ENCODE measurements at regions not wholly inside any gene's neighbourhood (a gene's known extent, or its start where the extent isn't known, plus 50 kb on each side); places are given as distances from the start of the nearest gene placed in this dataset.
"Not testable (repeated sequence)": the region's sequence is repeated elsewhere in the genome, so short reads cannot be mapped to it uniquely, and the experiment has no call there.

DNA sequence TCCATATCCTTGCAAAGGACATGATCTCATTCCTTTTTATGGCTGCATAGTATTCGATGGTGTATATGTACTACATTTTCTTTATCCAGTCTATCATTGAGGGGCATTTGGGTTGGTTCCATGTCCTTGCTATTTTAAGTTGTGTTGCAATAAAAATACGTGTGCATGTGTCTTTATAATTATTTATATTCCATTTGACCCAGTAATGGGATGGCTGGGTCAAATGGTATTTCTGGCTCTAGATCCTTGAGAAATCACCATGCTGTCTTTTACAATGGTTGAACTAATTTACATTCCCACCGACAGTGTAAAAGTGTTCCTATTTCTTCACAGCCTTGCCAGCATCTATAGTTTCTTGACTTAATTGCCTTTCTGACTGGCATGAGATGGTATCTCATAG lies 972.6 kb upstream of the KCND2 start:
- not testable (repeated sequence) for DNase-seq

DNA sequence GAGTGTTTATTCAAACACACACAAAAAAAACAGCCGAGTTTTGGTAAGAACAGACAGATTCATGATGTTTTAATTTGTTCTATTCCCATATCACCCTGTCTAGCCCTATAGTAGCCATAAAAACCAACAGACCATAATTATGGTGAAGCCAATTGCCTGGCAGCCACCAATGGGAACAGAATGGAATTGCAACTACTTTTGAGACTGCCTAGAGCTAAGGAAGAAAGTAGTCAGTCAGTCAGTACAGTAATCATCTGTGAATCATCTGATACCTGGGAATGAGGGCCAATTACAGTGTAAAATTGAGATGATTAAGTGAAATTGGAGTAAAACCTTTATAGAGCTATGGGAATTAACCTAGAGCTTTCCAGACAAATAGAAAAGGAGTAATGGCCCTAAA lies 952.7 kb upstream of the KCND2 start:
- DNase-seq = no peak

DNA sequence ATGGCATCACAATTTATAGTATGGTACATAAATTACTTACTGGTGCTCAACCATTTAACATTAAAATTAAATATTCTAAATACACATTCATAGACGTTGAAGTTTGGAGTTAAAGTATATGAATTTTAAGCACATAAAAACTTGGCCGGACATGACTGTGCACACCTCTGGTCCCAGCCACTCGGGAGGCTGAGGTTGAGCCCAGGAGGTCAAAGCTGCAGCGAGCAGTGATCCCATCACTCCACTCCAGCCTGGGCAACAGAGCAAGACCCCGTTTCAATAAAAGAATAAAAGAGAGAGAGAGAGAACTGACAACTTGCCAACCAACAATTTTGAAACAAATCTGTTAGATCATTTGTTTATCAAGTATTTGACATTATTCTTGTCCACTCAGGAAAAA lies 943.3 kb upstream of the KCND2 start:
- no peak for DNase-seq

DNA sequence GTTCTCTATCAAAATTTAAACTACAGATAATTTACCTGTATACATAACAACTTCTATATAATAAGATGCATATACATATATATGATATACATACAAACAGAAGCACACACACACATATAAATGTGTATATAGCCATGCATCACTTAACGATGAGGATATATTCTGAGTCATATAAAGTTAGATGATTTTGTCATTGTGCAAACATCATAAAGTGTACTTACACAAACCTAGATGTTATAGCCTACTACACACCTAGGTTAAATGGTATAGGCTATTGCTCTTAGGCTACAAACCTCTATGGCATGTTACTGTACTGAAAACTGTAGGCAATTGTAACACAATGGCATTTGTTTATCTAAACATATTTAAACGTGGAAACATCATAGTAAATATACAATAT lies 937.6 kb upstream of the KCND2 start:
- DNase-seq = no peak

DNA sequence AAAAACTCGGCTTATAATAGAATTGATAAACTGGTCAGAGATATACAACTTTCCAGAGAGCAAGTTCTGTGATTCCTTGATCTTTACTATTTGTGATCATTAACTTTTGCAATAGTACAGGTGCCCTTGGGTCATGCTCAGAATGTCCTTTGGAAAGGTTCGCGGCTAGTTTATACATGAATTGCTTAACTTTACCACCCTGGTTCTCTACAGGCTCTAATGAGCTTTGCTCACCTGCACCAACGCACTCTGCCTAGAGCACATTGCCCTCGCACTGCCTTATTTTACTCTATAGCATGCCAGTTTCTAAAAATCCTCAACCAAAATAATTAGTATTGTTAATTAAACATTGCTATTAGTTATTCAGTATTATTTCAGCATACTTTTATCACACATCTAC lies 931.2 kb upstream of the KCND2 start:
- DNase-seq = no peak

DNA sequence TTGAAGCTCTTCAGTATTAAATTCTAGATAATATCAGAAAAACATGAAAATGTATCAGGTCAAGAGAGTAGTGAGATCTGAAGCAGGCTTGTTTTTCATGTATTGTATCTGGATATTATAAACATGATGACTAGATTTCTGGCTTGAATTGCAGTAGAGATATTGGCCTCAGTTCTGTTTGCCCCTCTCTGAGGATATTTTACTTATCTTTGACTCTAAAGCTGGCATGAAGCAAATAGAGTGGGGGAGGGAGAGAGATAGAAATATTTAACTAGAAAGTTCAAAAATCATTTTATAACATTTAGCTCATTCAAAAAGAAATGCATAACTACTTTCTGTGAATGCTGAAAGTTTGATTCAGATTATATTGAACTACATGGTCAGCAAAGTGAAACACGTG lies 929.7 kb upstream of the KCND2 start:
- no peak for DNase-seq

DNA sequence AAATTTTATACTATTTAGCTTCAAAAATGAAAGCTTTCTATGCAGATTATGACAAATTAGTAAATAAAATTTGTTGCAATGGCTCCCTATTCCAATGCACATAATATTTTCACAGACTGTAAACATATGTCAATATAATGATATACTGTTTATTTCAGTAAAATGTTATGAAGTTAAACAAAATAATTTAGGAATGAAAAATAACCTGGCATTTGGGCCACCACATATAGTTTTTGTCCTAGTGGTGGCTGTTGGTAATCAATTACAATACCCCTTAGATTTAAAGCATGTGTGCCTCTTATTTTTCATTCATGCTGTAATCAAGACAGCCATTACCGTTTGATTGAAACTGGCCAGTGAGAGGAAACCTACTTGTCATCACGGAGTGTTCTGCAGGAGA lies 928.5 kb upstream of the KCND2 start:
- DNase-seq = no peak

DNA sequence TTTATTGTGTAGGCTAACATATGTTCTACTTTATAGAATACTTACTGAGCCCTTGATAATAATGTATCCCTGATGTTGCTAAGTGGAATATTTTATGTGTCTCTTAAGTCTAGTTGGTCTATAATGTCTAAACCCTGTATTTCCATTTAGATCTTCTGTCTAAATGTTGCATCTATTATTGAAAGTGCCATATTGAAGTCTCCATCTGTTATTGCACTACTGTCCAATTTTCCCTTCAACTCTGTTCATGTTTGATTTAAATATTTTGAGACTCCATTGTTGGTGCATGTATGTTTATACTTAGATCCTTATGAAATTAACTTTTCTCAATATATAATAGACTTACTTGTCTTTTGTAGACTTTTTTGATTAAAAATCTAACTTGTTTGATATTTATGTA lies 924.5 kb upstream of the KCND2 start:
- no peak for DNase-seq

DNA sequence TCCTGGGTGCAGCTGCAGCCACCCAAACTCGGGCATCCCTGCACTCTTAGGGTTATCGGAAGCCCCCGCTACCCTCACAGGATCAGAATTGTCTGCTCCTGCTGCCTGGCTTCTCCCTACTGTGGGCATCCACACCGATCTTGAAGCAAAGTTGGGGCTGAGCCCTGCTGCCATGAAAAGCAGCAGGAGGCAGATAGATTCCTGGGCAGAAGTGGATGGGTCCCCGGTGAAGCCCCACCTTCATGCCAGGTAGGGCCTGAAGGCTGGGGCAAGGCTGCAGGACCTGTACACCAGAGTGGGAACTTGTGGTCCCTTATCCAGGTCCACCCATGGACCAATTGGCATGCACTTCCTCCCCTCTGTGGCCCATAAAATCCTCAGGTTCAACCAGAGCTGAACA lies 922.6 kb upstream of the KCND2 start:
- no peak for DNase-seq

DNA sequence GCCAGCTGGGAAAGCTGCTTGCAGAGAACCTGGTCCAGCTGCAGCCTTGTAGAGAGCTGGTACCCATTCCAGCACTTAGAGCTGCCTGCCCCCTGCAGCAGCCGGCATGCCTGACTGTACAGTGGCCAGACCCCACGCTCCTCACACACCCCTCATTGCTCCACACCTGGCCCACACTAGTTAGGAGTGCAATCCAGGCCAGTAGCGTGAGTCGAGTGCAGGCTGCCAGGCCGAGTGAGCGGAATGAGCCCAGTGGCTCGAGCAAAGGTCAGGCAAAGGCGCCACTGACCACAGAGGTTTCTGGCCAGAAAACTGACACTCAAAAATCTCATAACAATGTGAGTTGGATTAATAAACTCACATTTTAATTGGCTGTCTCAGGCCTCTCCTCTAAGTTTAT lies 921.7 kb upstream of the KCND2 start:
- DNase-seq = no peak

DNA sequence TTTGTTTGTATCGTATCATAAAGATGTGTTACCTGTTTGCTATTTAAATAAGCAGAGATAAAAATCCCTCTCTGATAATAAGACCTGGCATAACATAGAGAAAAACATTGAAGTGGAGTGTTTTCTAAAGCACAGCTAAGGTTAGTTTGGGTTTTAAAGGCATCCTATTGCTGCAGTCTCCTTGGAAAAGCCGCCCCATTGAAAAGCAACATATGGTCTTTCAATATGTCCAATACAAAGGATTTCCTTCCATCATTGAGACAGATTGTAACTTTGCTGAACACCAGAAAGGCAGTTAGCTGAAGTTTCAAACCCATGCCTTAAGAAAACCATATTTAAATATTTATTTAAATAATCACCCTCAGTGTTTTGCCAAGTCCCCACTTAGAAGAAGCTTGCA lies 898.5 kb upstream of the KCND2 start:
- DNase-seq = no peak

DNA sequence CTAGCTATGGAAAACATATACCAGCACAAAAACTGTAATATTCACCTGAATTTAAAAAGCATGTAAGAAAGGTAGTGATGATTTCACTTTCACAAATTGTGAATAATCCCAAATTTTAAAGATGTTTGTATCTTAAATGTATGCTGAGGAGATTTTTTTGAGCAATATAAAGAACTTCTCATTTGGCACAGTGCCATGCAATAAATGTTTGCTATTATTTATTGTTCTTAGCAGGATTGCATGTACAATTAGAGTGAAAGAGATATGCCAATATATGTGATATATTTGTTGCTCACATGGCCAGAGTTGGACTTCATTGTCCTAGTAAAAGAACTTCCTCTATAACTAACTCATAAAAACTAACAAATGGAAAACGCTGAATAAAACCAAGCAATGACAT lies 895.1 kb upstream of the KCND2 start:
- DNase-seq = no peak

DNA sequence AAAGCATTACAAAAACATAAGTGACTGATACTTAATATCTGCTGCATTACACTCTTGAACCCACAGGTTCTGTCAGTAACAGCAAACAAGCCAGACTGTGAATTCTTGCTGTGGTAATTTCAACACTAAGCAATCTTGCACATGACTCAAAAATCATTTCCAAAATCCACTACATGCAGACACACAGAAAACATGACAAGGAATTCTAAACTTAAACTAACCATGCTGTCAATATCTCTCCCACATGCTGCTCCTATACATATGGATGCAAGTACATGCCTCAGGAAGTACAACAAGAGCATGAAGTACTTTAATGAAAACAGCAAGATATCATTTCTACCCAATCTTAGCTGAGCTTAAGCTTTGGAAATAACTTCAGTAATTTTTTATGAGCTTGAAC lies 890.2 kb upstream of the KCND2 start:
- no peak for DNase-seq

DNA sequence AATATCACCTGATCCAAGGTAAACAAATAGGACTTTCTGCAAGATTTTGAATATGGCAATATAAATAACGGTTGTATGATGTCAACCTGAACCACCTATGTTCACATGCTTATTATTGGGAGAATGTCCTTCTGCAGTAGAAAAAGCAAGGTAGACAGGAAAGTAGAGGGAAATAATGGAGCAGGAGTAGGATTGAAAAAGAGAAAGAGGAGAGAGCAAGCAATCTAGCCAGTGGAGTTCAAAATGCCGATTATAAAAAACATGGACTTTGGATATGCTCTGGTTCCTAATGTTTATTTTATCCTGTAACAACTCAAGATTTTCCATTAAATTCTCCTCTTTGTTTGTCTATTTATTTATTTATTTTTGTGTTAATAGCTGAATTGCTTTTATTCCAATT lies 878.0 kb upstream of the KCND2 start:
- DNase-seq = no peak

DNA sequence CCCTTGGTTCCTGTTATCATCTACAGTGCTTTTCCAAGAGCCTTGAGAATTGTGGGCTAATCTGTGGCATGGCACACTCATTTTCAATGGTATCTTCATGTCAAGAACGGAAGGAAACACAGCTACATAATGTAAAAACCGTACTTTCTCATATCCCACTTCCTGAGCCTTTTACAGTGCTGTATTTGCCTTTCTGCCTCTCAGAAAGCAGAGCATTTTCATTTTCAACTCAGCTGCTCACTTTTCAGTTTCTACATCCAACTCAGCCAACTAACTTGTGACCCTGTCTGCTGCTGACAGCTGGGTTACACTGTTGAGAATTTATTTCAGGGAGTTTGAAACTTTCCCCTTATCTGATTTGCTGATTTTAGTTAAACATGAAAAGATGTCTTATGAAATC lies 875.8 kb upstream of the KCND2 start:
- DNase-seq = no peak

DNA sequence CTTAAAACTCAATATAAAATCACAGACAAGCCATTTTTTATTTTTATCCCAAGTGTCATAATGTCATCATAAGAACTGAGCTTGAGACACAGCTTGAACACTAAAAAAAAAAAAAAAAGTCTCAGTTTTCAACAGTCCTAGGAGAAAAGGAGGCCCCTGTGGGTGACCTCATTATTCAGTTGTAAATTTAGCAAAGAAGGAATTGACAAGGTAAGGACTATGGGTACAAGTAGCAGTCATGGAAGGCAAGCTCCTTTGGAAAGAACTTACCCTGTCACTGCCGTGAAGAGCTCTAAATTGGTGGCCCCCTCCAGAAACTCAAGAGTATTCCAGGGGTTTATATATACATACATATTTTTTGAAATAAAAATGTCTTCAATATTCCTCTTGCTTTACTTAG lies 864.4 kb upstream of the KCND2 start:
- no peak for DNase-seq

DNA sequence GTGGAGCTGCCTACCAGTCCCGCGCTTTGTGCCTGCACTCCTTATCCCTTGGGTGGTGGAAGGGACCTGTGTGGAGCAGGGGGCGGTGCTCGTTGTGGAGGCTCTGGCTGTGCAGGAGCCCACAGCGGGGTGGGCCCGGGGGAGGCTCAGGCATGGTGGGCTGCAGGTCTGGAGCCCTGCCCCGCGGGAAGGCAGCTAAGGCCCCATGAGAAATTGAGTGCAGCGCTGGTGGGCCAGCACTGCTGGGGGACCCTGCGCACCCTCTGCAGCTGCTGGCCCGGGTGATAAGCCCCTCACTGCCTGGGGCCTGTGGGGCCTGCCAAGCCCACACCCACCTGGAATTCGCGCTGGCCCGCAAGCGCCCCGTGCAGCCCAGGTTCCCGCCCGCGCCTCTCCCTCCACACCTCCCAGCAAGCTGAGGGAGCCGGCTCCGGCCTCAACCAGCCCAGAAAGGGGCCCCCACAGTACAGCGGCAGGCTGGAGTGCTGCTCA lies 859.6 kb upstream of the KCND2 start:
- DNase-seq = no peak

DNA sequence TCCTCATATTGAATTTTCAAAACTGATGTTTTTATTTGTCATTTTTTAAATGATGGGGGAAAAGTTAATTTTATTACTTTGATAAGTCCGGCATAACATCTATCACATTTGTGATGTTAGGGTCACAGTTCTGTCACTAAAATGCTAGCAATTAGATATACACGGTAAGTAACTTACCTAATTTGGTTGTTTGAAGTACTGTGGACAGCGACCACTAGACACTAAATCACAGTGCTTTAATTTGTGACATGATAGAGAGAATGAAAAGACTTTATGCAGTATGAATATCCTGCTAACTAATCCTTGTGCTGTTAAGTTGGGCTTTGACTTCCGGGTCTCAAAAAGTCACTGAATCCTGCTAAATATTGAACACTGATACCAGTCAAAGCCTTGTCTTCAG lies 857.3 kb upstream of the KCND2 start:
- DNase-seq = no peak

DNA sequence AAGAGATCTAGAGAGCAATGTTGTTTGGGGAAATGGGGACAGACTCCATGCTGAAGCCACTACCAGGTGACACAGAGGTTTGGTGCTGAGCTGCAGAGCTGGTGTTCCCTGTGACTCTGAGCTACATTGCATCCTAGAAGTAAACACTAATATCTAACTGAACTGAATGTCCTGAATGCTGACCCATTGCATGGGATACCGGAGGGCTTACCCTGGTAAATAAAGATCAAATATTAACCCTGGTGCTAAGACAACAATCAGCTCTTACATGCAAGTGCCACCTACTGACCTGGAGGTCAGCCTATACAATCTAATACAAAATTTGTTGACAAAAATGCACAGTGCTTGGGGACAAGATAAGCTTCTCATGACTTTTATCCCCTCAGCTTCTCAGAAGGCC lies 851.3 kb upstream of the KCND2 start:
- no peak for DNase-seq

DNA sequence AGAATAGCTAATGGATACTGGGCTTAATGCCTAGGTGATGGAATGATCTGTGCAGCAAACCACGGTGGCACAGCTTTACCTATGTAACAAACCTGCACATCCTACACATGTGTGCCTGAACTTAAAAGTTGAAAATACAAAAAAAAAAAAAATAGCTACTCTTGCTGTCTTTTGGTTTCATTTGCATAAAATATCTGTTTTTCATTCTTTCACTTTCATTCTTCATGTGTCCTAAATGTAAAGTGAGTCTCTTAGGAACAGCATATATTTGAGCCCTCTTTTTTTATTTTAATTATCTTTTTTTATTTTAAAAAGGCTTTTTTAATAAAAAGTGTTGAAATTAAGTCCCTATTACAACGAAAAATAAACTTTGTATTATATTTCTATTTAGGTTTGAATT lies 836.1 kb upstream of the KCND2 start:
- DNase-seq = no peak

DNA sequence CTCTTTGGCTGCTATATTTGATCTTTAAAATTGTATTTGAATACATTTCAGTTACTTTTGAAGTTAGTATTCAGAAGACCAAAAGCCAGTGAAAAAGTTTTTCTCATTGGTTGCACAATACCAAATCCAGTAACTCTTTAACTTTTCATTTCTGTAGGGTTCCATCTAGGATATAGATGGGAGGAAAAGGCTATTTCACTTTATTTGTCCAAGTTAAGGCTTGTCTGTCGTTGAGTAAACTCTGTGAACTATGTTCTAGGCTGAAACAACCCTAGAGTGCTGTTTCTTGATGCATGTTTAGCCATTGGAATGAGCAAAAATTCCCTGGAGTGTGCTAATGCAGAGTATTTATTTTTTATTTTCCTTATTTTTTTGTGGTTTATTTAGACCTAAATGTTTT lies 834.7 kb upstream of the KCND2 start:
- no peak for DNase-seq

DNA sequence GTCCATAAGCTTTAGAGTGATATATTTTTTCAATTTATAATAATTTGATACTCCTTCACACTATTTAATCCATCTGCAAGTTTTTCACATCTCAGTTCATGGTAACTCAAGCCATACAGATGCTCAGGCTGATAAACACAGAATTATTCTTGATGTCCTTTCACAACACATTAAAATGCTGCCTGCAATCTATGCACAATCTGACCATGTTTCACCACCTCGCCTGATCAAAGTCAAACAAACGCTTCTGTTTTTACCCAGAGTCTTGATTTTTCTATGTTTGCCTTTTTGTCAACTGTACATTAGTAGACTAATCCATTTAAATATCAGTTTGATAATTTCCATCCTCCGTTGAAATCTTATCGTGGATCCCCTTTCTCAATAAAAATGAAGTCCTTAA lies 833.8 kb upstream of the KCND2 start:
- DNase-seq = no peak

DNA sequence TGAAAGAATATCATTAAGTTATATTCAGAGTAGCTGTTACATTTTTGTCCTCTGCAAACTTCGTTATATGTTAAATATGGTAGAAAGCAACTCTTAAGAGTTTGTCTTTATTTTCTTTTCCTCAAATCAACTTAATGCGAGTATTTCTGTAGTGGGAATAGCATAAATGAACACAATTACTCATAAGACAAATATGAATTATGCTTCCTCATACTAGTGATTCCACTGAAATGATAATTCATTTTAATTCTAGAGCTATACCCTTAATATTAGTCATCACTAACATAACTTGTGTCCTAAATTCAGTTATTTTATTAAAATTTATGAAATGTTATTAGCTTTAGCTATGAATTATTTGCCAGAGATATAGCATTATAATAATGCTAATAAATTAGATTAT lies 820.6 kb upstream of the KCND2 start:
- DNase-seq = no peak

DNA sequence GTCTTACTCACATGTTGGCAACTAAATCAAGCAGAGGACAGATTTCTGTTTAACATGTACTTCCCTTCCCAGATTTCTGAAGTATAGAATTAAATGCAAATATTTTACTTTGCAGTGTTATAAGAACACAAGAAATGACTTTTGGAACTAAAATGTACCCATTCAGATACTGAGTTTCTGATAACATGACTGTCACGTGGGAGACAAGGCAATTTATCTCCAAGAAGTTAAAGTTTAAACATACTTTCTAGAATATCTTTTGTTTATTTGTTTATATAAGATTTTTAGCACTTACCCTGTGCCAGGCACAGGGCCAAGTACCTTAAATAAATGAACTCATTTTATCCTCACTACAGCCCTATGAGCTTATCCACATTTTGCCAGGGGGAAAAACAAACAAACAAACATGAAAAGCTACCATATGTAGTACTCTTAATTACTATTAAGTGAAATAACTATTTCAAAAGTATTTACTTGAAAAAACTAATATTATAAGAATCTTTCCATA lies 807.1 kb upstream of the KCND2 start:
- DNase-seq = no peak

DNA sequence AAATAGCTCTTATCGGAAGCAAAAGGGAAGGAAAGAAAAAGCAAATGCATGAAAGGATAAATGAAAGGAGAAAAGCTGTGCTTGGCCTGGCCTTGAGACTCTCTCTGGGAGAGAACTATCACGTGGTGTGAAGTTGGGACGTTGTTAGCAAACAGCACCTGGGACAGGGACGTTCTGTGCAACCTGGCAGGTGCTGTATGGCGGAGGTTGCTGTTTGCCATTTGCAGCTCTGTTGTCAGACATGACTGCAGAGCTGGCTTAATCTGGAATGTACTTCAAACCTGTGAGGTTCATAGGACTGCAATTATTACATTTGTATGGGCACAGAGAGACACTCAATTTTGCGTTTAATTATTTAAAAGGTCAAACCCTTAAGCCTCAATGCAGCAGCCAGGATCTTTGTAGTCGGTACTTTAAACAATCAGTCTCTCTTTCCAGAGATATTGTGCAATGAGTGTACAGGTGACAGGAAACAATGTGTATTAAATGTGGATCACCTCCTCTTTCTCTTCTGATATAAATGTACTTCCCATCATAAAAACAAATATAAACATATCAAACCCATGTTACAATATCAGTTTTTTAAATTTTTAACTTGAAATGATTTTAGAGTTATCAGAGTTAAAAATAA lies 800.5 kb upstream of the KCND2 start:
- DNase-seq = no peak

DNA sequence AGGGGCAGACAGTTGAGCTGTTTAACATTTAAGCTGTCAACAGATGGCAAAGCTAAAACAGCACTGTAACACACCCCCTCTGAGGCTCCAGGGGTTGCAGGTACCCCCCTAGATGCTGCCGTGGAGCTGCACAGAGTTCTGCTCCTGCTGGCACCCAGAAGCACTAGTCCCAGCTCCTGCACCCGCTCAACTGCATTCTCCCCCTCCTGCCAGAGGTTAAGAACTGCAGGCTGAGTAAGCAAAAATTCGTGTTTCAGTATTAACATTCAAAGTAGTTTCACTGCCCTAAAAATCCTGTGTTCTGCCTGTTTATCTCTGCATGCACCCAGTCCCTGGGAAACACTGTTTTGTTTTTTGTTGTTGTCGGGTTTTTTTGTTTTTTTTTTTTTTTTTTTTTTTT lies 790.8 kb upstream of the KCND2 start:
- DNase-seq = peak; percentile 18
